Posterior cingulate gyrus (tissue), 11 donors: ENCODE measurements at regions not wholly inside any gene's neighbourhood (a gene's known extent, or its start where the extent isn't known, plus 50 kb on each side); places are given as distances from the start of the nearest gene placed in this dataset.

ENCODE experiments used
- DNase-seq, 10 donors: peaks; one replicate each; pipeline versions ENCODE4 v3.0.0 to v3.0.0-alpha.2; 2020 to 2021; ENCODE audit warnings: mixed read lengths in 3 of 10
- intact Hi-C: fragments of 100-400 bp; cut with DNase I; formaldehyde crosslinking; loops from one replicate; pipeline ENCODE4 v1.15.1; 2023

- intact Hi-C loops: no loop called here
- no peak for DNase-seq
These were observed 328.7 kb downstream of the GABRG1 start for GRCh38 chr4:45795135-45795534.

- DNase-seq: no peak
- intact Hi-C loops: no loop called here
These were observed 345.3 kb downstream of the GABRG1 start for GRCh38 chr4:45778514-45778913.

- intact Hi-C loops: no loop called here
- DNase-seq: no peak
These were observed 347.7 kb downstream of the GABRG1 start for GRCh38 chr4:45776146-45776545.

GRCh38 chr4:45770958-45771357 lies 352.9 kb downstream of the GABRG1 start:
- intact Hi-C loops: no loop called here
- DNase-seq: no peak

- no peak for DNase-seq
- intact Hi-C loops: no loop called here
These were observed 358.3 kb downstream of the GABRG1 start for GRCh38 chr4:45765521-45765920.

DNA sequence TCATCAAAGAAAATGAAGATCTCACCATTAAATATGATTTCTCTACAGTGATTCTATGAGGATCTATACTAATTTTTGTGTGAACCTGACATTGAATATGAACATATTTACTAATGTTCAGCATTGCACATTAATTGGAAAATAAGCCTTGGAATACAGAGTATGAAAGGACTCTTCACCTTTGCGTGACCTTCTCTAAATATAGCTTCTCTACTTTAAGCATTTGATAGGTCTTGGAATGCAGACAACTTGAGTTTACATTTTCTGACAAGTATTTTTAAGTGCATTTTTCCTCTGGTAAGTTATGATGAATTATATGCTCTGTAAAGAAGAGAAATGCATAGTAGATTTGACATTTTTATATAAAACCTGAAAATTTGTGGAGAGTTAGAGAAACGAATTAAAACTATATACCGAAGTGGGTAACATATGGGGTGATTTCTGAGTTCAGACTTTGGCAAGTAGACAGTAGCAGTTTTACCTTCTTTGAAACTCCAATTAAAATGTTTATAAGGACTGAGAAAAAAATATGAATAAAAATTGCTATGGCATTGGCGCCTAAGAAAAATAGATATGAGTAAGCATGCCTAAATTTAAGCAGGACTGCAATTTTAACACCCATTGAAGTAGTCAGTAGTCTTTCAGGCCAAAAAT lies 371.9 kb downstream of the GABRG1 start:
- DNase-seq: no peak
- intact Hi-C loops: no loop called here

- intact Hi-C loops: no loop called here
- no peak for DNase-seq
These were observed 373.1 kb downstream of the GABRG1 start for GRCh38 chr4:45750721-45751120.

DNA sequence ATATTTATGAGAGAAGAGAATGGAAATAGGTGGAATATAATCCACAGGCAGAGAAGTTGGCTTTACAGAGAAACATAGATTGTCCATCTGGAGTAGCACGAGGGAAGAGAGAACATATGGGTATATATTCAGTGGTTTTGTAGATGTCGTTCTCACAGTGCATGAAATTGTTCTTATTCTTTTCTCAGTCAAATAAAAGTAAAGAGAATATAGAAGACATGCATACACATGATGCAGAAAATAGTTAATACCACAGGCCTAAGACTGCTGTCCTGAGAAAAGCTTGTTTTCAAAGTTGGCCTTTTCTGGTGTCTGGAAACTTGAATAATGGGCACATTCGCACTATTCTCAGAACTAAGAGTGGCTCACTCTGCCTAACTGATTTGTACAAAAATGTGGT lies 378.1 kb downstream of the GABRG1 start:
- intact Hi-C loops: no loop called here
- DNase-seq: no peak

GRCh38 chr4:45741897-45742296 lies 382.0 kb downstream of the GABRG1 start:
- no peak for DNase-seq
- intact Hi-C loops: no loop called here

DNA sequence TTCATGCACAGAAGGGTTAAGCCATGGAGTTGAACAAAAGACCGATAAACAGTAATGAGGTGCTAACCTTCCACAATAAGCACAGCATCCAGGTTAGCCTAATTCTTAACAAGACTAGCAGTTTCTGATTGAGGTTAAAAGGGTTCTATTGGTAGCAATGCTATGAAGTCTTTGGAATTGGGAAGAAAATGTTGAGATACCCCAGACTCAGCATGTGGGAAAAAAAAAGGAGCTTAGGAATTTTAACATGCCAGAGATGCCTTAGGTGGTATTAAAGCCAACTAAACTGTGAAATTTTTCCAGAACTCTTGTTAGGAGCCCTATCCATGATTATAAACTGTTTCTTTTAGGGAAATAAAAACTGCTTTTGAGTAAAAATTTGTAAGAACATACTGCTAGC lies 391.7 kb downstream of the GABRG1 start:
- intact Hi-C loops: no loop called here
- DNase-seq: no peak

- no peak for DNase-seq
- intact Hi-C loops: no loop called here
These were observed 407.8 kb downstream of the GABRG1 start for GRCh38 chr4:45716093-45716492.

DNA sequence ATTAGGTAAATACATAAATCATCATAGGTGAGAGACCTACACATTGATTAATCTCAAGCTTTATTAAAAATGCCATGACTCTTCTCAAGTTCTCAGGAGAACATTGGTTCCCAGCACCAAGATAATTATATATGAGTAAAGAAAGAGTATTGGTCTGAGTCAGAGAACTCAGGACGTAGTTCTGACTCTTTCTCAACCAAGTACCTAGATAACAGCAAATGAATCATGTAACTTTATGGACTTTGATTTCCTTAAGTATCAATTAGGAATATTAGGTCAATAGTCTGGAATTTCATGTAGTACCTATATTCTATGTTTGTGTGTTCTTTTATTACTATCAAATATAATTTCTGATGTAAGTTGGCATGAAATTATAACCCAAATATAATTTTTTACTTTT lies 409.9 kb downstream of the GABRG1 start:
- DNase-seq: no peak
- intact Hi-C loops: no loop called here

GRCh38 chr4:45701621-45702020 lies 422.2 kb downstream of the GABRG1 start:
- intact Hi-C loops: no loop called here
- DNase-seq: no peak

DNA sequence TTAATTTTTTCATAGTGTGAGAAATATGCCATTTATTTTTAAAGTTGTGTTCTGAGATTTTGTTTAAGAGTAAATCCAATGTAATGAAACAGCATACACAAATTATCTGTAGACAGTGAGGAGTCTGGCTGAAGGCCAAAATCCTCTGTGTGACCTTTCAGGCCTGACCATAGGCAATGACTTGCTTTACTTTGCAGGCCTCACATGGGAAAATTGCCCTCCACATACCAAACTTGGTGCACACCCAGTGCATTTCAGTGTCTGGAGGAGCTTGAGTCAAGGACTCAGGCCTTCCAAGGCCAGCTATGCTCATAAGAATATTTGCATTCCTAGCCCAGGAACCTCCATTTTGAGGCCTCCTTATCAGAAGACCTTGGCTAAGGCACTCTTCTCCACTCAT lies 430.1 kb downstream of the GABRG1 start:
- DNase-seq: no peak
- intact Hi-C loops: no loop called here

DNA sequence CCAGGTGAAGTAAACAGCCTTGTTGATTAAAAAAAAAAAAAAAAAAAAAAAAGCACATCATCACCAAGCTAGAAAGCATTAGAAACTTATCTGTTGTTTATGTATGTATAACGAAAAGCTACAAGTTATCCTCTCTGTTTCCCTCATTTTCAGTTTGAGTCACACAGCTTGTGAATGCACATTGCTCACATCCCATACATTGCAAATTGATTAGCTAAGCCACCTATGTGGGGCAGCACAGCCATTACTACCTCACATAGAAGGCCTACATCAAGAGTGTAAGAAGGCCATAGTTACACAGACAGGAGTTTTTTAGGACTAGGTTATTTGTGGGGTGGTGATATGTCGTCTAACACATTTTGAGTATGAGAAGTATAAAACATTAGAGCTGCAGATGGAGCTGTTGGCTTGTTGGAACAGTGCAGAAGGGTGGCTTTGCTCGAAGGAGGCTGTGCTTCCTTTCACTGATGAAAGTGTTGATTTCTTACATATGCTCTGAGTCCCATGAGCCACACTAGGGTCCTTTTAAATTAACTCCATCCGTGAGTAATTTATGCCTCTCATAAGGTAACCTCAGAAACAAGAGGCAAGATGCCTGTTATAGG lies 431.6 kb downstream of the GABRG1 start:
- intact Hi-C loops: no loop called here
- DNase-seq: no peak

- no peak for DNase-seq
- intact Hi-C loops: no loop called here
These were observed 435.5 kb downstream of the GABRG1 start for GRCh38 chr4:45688341-45688740.

DNA sequence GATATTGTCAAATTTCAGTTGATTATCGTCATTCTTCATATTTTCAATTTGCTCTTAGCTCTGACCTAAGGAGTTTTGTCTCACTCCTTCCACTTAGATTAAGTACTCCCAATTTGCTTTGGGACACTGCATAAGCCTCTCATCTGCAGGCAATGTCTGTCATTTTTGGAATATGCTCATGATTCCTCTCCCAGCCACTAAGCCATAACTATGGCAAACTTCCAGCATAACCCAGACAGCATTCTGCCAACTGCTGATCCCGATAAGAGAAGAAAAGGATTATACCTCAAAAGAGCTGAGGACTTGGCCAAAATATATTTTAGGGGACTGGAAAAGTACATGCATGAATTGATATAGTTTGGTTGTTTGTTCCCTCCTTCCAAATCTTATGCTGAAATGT lies 444.4 kb downstream of the GABRG1 start:
- intact Hi-C loops: no loop called here
- no peak for DNase-seq

GRCh38 chr4:45668128-45668527 lies 455.7 kb downstream of the GABRG1 start:
- DNase-seq: no peak
- intact Hi-C loops: no loop called here

DNA sequence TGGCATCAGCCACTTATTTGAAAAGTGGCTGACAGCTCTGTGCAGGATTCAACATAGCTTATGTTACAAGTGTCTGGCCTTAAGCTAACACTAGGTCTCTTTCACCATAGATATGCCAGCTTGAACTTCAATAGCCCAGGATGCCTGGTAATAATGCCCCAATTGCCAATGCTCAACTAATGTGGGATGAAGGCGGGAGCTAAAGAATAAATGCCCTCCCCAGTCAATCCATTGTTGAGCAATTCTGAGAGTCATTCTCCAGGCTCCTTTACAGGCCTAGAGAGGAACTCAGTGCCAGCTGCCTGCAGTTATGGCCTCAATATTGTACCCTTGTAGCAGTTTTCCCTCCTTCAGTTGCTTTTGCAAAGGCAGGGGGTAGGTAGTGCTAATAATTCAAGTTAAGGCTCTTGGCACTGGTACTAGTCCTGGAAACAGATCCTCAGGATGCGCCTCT lies 460.2 kb downstream of the GABRG1 start:
- no peak for DNase-seq
- intact Hi-C loops: no loop called here

GRCh38 chr4:45663003-45663402 lies 460.9 kb downstream of the GABRG1 start:
- peak in 5 of 10 donors; percentile 12 to 76 (median 43) for DNase-seq
- intact Hi-C loops: no loop called here

GRCh38 chr4:45661893-45662292 lies 462.0 kb downstream of the GABRG1 start:
- intact Hi-C loops: no loop called here

DNA sequence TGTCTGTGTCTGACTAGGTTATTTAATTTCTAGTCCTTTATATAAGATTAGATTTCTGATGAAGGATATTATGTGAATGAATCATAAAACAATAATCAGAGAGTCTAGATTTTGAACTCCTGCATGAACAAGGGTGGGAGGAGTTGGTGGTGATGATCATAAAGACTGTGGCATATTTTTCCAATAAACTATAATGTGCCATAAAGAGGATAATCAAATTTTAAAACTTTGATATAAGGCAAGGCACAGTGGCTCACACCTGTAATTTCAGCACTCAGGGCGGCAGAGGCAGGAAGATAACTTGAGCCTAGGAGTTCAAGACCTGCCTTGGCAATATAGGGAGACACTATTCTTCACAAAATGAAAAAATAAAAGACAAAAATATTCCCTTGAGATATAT lies 473.3 kb downstream of the GABRG1 start:
- no peak for DNase-seq
- intact Hi-C loops: no loop called here

More at GRCh38 chr4:45661893-45662292, 462.0 kb downstream of the GABRG1 start:
- no peak for DNase-seq

GRCh38 chr4:45648846-45649245 lies 475.0 kb downstream of the GABRG1 start:
- intact Hi-C loops: no loop called here
- no peak for DNase-seq
